Right forelimb (tissue), 1 donor: ENCODE measurements at regions not wholly inside any gene's neighbourhood (a gene's known extent, or its start where the extent isn't known, plus 50 kb on each side); places are given as distances from the start of the nearest gene placed in this dataset.

Source experiments
- DNase-seq: peaks from one replicate; pipeline ENCODE4 v3.0.0-alpha.2; 2018

- DNase-seq, result no peak
Measured at GRCh38 chr6:71444222-71444621, 155.6 kb downstream of the OGFRL1 start.

- no peak for DNase-seq
Measured at GRCh38 chr6:71446057-71446456, 157.4 kb downstream of the OGFRL1 start.

DNA sequence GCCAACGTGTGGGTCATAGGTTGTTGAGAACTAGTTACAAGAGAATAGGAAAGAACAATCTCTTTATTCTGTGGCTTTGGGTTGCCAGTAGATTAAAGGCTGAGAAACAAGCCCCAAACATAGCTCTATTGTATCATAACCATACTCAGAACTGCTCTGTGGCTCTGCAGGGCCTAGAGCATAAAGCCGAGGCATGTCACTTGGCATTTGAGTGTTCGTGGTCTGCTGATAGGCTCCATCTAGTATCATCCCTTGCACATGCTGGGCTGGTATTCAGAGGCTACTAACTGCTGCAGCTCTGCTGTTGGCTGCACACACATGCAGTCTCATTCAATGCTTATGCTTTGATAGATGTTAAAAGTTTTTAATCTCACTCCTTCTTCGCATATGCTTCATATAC is 157.9 kb downstream of the OGFRL1 start:
- DNase-seq, result no peak

DNA sequence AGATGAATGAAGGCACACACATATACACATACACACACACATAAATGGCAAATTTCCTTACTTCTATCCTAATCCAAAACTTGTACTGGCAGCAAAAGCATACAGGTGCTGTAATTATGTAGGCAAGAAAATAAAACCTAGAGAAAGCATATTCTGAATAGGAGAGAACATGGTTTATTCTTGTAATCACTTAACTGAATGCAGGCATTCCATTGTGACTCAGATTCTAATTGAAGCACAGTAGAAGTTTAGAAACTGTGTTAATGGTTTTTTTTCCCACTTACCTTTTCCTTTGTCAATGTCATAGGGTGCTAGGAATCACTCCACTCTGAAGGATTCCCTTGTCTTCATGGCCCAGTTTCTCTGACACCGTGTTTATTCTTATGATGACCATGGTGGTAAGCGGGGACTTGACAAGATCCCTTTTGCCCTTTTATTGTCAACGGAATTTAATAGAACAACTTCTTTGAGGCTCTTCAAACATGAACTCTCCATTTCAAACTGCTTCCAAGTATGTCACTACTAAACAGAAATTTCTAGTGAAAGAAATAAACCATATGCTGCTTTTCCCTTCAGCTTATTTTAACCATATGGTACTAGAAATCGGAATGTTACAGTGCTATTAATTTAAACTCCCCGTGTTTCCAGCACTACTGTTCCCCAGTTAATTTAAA is 164.2 kb downstream of the OGFRL1 start:
- no peak for DNase-seq

DNA sequence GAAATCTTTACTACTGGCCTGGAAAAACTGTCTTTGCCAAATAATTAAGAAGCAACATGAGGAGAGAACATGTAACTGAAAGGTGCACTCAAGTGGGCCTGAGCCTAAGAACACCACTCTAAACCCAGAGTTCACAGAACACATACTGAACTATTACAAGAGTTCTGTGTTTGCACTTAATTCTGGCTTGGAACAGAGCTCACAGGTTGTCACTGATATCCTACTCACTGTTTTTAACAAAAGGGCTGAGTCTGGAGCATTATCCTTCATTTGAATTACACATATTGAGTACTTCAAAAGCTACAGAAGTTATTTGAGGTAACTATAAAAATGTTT is 164.7 kb downstream of the OGFRL1 start:
- DNase-seq, result no peak

- DNase-seq, result no peak
Measured at GRCh38 chr6:71454056-71454455, 165.4 kb downstream of the OGFRL1 start.

GRCh38 chr6:71457929-71458328 is 169.3 kb downstream of the OGFRL1 start:
- no peak for DNase-seq

- DNase-seq, result no peak
Measured at GRCh38 chr6:71459162-71459561, 170.6 kb downstream of the OGFRL1 start.

DNA sequence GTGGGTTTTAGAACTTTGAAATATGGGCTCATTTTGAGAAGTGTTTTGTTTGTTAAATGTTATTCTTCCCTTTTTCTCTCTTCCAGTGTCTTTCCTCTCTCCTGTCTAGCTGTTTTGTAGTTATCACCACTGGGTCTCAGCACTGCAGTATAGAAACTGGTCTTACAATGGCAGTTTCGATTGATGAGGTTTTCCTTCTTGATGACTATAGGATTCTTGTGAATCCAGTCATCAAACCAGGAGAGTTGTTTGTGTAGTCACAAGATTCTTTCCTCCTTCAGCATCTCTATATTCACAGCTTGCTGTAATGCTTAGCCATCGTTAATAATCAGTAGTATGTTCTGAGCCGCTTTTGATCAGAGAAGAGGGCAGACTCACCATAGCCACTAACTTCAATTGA is 172.3 kb downstream of the OGFRL1 start:
- DNase-seq, result no peak

GRCh38 chr6:71463061-71463460 is 174.4 kb downstream of the OGFRL1 start:
- no peak for DNase-seq

- no peak for DNase-seq
Measured at GRCh38 chr6:71465096-71465495, 176.5 kb downstream of the OGFRL1 start.

DNA sequence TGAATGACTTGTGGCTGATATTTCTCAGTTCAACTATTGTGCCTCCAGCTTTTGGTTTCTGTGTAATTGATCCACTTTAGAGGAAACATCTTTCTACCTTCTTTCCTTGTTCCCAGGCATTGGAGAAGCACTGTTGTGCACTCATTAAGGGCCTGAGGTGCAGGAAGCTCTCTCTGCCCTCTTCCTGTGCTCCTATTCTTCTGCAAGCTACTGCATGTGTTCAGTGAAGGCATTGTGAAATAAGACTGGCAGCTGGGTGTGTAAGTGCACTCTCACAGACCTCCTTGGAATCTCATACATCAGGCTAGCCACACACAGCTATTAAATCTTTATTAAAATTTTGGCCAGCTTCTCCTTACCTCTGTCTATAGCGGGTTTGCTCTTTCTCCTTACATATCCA is 177.8 kb downstream of the OGFRL1 start:
- DNase-seq, result no peak

DNA sequence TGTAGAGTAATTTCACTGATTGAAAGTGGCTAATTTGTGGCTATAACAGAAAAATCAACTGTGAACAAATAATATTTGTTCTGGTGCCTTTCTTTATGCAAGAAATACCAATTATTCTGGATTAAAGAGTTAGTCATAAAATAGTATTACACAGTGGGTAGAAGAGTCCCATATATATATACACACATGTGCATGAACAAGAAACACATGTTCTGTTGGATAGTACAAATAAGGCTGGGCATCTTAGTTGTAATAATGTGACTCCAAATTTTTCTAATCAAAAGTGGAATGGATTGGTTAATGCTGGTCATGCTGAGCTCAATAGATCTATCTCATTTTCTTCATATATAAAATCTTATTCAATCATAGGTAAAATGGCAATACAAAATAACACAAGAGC is 179.4 kb downstream of the OGFRL1 start:
- DNase-seq, result no peak

GRCh38 chr6:71468841-71469700 is 180.5 kb downstream of the OGFRL1 start:
- DNase-seq, result no peak

GRCh38 chr6:71471718-71472117 is 183.1 kb downstream of the OGFRL1 start:
- no peak for DNase-seq

DNA sequence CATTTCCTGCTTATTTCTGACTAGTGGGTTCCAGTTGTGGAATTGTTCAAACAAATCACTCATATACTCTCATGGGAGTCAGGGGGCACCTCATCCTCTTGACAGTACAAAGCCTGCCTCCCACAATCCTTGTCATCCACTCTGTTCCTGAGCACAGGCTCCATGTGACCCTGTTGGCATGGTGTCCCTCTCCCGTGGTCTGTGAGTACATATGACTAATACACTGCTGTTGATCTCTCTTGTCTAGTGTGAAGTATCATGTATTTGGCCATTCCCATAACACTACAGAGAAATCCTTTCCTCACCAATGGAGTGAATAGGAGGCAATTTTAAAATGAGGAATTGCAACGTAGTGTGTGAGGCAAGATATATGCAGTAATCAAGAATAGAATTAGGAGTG is 185.3 kb downstream of the OGFRL1 start:
- DNase-seq, result no peak

DNA sequence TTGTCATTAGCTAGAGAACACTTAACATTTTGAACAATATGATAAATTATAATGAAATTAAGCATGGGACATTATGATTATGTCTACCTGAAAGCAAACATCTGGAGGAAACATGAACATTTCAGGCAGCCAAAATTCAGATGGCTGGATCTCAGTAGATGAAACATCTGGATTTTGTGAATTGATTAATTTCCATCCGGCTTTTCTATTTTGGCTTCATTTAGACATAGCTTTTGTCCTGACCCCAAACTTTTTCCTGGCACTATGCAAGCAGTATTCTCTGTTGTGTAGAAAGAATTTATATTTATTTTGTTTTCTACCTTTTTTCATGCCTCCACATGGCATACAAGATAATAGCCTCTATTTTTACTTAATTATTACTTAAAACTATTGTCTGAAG is 186.3 kb downstream of the OGFRL1 start:
- no peak for DNase-seq

DNA sequence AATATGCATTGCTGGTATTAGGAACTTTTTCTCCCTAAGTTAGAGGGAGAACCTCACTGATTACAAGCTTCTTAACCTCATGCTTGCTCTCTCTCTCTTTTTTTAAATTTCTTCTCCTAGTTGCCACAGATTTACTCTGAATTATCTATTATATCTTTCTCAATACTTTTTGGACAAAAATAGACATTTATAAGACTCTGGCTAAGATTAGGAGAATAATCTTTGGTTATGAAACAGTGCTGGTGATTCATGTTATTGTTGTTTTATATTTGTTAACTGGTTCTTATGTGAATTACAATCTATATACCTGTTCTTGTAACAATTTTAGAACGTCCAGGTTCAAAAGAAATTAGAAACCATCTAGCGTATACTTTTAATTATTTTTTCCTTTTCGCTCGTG is 187.8 kb downstream of the OGFRL1 start:
- DNase-seq, result no peak

GRCh38 chr6:71476872-71477271 is 188.3 kb downstream of the OGFRL1 start:
- DNase-seq, result no peak

GRCh38 chr6:71478834-71479541 is 190.4 kb downstream of the OGFRL1 start:
- DNase-seq, result no peak

GRCh38 chr6:71480577-71480976 is 192.0 kb downstream of the OGFRL1 start:
- DNase-seq, result no peak

DNA sequence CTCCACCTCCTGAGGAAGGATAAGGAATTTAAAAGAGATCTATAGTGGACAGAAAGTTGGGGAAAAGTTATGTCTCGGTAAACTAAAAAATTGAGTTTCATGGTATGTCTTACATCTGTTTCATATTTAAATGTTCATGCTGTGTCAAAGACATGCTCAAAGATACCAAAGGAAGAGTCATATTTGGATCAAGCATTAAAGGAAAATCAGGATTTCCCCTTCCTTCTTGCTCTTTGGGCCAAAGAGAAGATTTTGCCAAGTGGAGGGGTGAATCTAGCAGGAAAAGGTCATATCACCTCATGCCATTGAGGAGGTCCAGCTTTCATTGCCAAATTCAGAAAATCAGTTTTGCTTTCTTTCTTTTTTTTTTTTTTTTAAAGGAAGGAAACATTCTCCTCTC is 192.4 kb downstream of the OGFRL1 start:
- DNase-seq, result no peak

DNA sequence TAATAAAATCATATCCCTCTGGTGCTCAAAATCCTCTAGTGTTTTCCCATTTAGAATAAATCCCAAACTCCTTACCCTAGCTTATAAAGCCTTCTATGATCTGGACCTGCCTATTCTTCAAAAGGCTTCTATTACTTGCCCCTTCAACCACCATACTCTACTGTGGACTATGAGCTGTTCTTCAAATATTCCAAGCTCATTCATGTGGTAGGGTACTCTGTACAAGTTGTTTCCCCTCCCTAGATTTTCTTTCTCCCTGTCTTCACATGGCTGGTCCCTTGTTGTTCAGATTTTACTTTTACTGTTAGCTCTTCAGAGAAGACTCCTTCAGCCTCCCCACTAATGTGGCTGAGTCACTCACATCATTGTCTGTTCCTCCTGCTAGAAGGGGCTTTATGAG is 193.2 kb downstream of the OGFRL1 start:
- no peak for DNase-seq

GRCh38 chr6:71482742-71483141 is 194.1 kb downstream of the OGFRL1 start:
- DNase-seq, result no peak
